ENCODE measurements at regions not wholly inside any gene's neighbourhood (a gene's known extent, or its start where the extent isn't known, plus 50 kb on each side); places are given as distances from the start of the nearest gene placed in this dataset.

GRCh38 chr5:116830079-116830478 is 255.5 kb upstream of the SEMA6A start:
- TF ChIP-seq POLR2A (IDR thresholded peaks at IDR 0.05) (no peak), CTCF (IDR thresholded peaks at IDR 0.05) (no peak)

Measured in Peyer's patch (tissue), 4 donors.